HEK293T (cell line): ENCODE measurements at regions not wholly inside any gene's neighbourhood (a gene's known extent, or its start where the extent isn't known, plus 50 kb on each side); places are given as distances from the start of the nearest gene placed in this dataset.

Source experiments
- ARNT ChIP-seq: fragments of 450-650 bp; IDR thresholded peaks from 2 replicates; pipeline ENCODE4 v1.6.1; 2017; ENCODE audit warnings: mild to moderate bottlenecking
- BHLHE40 ChIP-seq: fragments of 450-650 bp; IDR thresholded peaks from 2 replicates; pipeline ENCODE4 v1.6.1; 2016; ENCODE audit warnings: mild to moderate bottlenecking, moderate library complexity, borderline replicate concordance
- CTBP1 ChIP-seq: fragments of 450-650 bp; IDR thresholded peaks from 2 replicates; pipeline ENCODE4 v1.6.1; 2016; ENCODE audit warnings: borderline replicate concordance
- ELF4 ChIP-seq: fragments of 450-650 bp; IDR thresholded peaks from 2 replicates; pipeline ENCODE4 v1.6.1; 2017; ENCODE audit warnings: antibody characterized with exemption
- FOXK2 ChIP-seq: fragments of 450-650 bp; IDR thresholded peaks from 2 replicates; pipeline ENCODE4 v1.6.1; 2016; ENCODE audit warnings: mild to moderate bottlenecking
- FOXM1 ChIP-seq: fragments of 450-650 bp; IDR thresholded peaks from 2 replicates; pipeline ENCODE4 v1.6.1; 2017; ENCODE audit warnings: mild to moderate bottlenecking, borderline replicate concordance
- LEF1 ChIP-seq: fragments of 450-650 bp; IDR thresholded peaks from 2 replicates; pipeline ENCODE4 v1.6.1; 2017; ENCODE audit warnings: mild to moderate bottlenecking, borderline replicate concordance
- NFRKB ChIP-seq: fragments of 450-650 bp; IDR thresholded peaks from 2 replicates; pipeline ENCODE4 v1.6.1; 2016; ENCODE audit warnings: mild to moderate bottlenecking, moderate library complexity
- PKNOX1 ChIP-seq: fragments of 450-650 bp; IDR thresholded peaks from 2 replicates; pipeline ENCODE4 v1.6.1; 2016
- SP1 ChIP-seq: fragments of 450-650 bp; IDR thresholded peaks from 2 replicates; pipeline ENCODE4 v1.6.1; 2017
- SUZ12 ChIP-seq: fragments of 450-650 bp; IDR thresholded peaks from 2 replicates; pipeline ENCODE4 v1.6.1; 2016; ENCODE audit warnings: mild to moderate bottlenecking
- TARDBP ChIP-seq: fragments of 450-650 bp; IDR thresholded peaks from 2 replicates; pipeline ENCODE4 v1.6.1; 2016
- ZNF384 ChIP-seq: fragments of 450-650 bp; IDR thresholded peaks from 2 replicates; pipeline ENCODE4 v1.6.1; 2016

- no peak for TF ChIP-seq NFRKB
- TF ChIP-seq FOXM1 = no peak
- TF ChIP-seq ELF4 = no peak
- TF ChIP-seq FOXK2 = no peak
- TF ChIP-seq BHLHE40 = no peak
- TF ChIP-seq SUZ12 = no peak
- TF ChIP-seq TARDBP = no peak
- TF ChIP-seq SP1 = no peak
- TF ChIP-seq ZNF384 = no peak
- TF ChIP-seq CTBP1 = no peak
- TF ChIP-seq ARNT = no peak
- TF ChIP-seq LEF1 = no peak
- no peak for TF ChIP-seq PKNOX1
Measured at GRCh38 chr9:90249094-90249493, 393.5 kb downstream of the DIRAS2 start.
